GM21717 (cell line): ENCODE measurements at regions not wholly inside any gene's neighbourhood (a gene's known extent, or its start where the extent isn't known, plus 50 kb on each side); places are given as distances from the start of the nearest gene placed in this dataset.

Experiments
- ATAC-seq: cut with Tn5 transposase; IDR thresholded peaks from one replicate; pipeline ENCODE4 v1.9.1; 2021; ENCODE audit warnings: mild to moderate bottlenecking, moderate library complexity; ENCODE audit not compliant: unreplicated experiment

GRCh38 chr3:63199606-63200005 lies 78.5 kb upstream of the SYNPR start:
- ATAC-seq, result no peak

- ATAC-seq, result no peak
These were observed 75.6 kb upstream of the SYNPR start for GRCh38 chr3:63202529-63202928.

- ATAC-seq, result no peak
These were observed 71.0 kb upstream of the SYNPR start for GRCh38 chr3:63207066-63207590.

GRCh38 chr3:63228087-63228486 lies 50.0 kb upstream of the SYNPR start:
- no peak for ATAC-seq
